Hematopoietic multipotent progenitor cell treated with erythropoietin and hydrocortisone succinate and interleukin-3 and kit ligand, for 8 days (in vitro differentiated cells): ENCODE measurements at regions not wholly inside any gene's neighbourhood (a gene's known extent, or its start where the extent isn't known, plus 50 kb on each side); places are given as distances from the start of the nearest gene placed in this dataset.

Source experiments
- DNase-seq: peaks from one replicate; pipeline ENCODE4 v3.0.0-alpha.2; 2015

GRCh38 chr9:96086936-96087571 is 211.6 kb downstream of the ERCC6L2 start:
- no peak for DNase-seq

GRCh38 chr9:96085491-96086143 is 210.1 kb downstream of the ERCC6L2 start:
- no peak for DNase-seq

GRCh38 chr9:96084331-96084734 is 208.8 kb downstream of the ERCC6L2 start:
- DNase-seq = no peak

GRCh38 chr9:96082516-96083232 is 207.2 kb downstream of the ERCC6L2 start:
- no peak for DNase-seq

- no peak for DNase-seq
Observed at GRCh38 chr9:96080364-96080763, 204.9 kb downstream of the ERCC6L2 start.

GRCh38 chr9:96079779-96080178 is 204.3 kb downstream of the ERCC6L2 start:
- no peak for DNase-seq

GRCh38 chr9:96078897-96079490 is 203.5 kb downstream of the ERCC6L2 start:
- DNase-seq = no peak

GRCh38 chr9:96075757-96076156 is 200.3 kb downstream of the ERCC6L2 start:
- DNase-seq = no peak

GRCh38 chr9:96075111-96075510 is 199.6 kb downstream of the ERCC6L2 start:
- DNase-seq = no peak

- DNase-seq = peak; percentile 90
Observed at GRCh38 chr9:96073531-96074480, 198.3 kb downstream of the ERCC6L2 start.

- DNase-seq = no peak
Observed at GRCh38 chr9:96072930-96073329, 197.4 kb downstream of the ERCC6L2 start.

- peak; percentile 35 for DNase-seq
Observed at GRCh38 chr9:96071815-96072124, 196.3 kb downstream of the ERCC6L2 start.

GRCh38 chr9:96071076-96071814 is 195.8 kb downstream of the ERCC6L2 start:
- DNase-seq = peak; percentile 54

- no peak for DNase-seq
Observed at GRCh38 chr9:96069629-96070220, 194.2 kb downstream of the ERCC6L2 start.

GRCh38 chr9:96068511-96068910 is 193.0 kb downstream of the ERCC6L2 start:
- DNase-seq = no peak

- DNase-seq = no peak
Observed at GRCh38 chr9:96067600-96067999, 192.1 kb downstream of the ERCC6L2 start.

- DNase-seq = no peak
Observed at GRCh38 chr9:96067004-96067403, 191.5 kb downstream of the ERCC6L2 start.

GRCh38 chr9:96065482-96066251 is 190.2 kb downstream of the ERCC6L2 start:
- no peak for DNase-seq

GRCh38 chr9:96064826-96065481 is 189.5 kb downstream of the ERCC6L2 start:
- DNase-seq = no peak

GRCh38 chr9:96062854-96063253 is 187.4 kb downstream of the ERCC6L2 start:
- DNase-seq = no peak
